HEK293 (cell line): ENCODE measurements at regions not wholly inside any gene's neighbourhood (a gene's known extent, or its start where the extent isn't known, plus 50 kb on each side); places are given as distances from the start of the nearest gene placed in this dataset.

Experiments used
- CTCF ChIP-seq: fragments of 450-650 bp; formaldehyde crosslinking; IDR thresholded peaks from 2 replicates; pipeline ENCODE4 v1.5.1; 2016; ENCODE audit warnings: missing biosample characterization, missing genetic modification characterization
- MEIS1 ChIP-seq: sonication (generic); formaldehyde crosslinking; IDR thresholded peaks from 2 replicates; pipeline ENCODE4 v1.8.1; 2022; ENCODE audit warnings: missing genetic modification reagents, mild to moderate bottlenecking, borderline replicate concordance
- MYNN ChIP-seq: fragments of 450-650 bp; formaldehyde crosslinking; IDR thresholded peaks from 2 replicates; pipeline ENCODE4 v1.5.1; 2016; ENCODE audit warnings: missing biosample characterization, missing genetic modification characterization, borderline replicate concordance
- PRDM10 ChIP-seq: fragments of 450-650 bp; formaldehyde crosslinking; IDR thresholded peaks from 2 replicates; pipeline ENCODE4 v1.5.1; 2016; ENCODE audit warnings: missing biosample characterization, missing genetic modification characterization
- REST ChIP-seq: fragments of 450-650 bp; formaldehyde crosslinking; IDR thresholded peaks from 2 replicates; pipeline ENCODE4 v1.5.1; 2016; ENCODE audit warnings: missing biosample characterization, missing genetic modification characterization
- SCRT1 ChIP-seq: fragments of 450-650 bp; formaldehyde crosslinking; IDR thresholded peaks from 2 replicates; pipeline ENCODE4 v1.5.1; 2016; ENCODE audit warnings: missing biosample characterization, missing genetic modification characterization, borderline replicate concordance
- ZNF184 ChIP-seq: fragments of 450-650 bp; IDR thresholded peaks from 2 replicates; pipeline ENCODE4 v1.5.1; 2018; ENCODE audit warnings: missing biosample characterization, mild to moderate bottlenecking, missing genetic modification characterization
- ZNF274 ChIP-seq, 2 experiments: fragments of 200-500 bp in 1 of 2; fragments of 450-650 bp in 1 of 2; sonication (Bioruptor generic) in 1 of 2; formaldehyde crosslinking in 1 of 2; IDR thresholded peaks; 2 replicates each; pipeline versions ENCODE4 v1.5.1 to v1.6.1; 2014 to 2016; ENCODE audit warnings: borderline replicate concordance in 1 of 2, inconsistent platforms in 1 of 2, low read length in 1 of 2, missing biosample characterization in 1 of 2, missing genetic modification characterization in 1 of 2
- ZNF350 ChIP-seq: fragments of 450-650 bp; formaldehyde crosslinking; IDR thresholded peaks from 2 replicates; pipeline ENCODE4 v1.5.0; 2017; ENCODE audit warnings: missing biosample characterization, mild to moderate bottlenecking, missing genetic modification characterization
- ZNF629 ChIP-seq: fragments of 450-650 bp; formaldehyde crosslinking; IDR thresholded peaks from 2 replicates; pipeline ENCODE4 v1.5.1; 2017; ENCODE audit warnings: missing biosample characterization, missing genetic modification characterization
- ZNF76 ChIP-seq: fragments of 450-650 bp; formaldehyde crosslinking; IDR thresholded peaks from 2 replicates; pipeline ENCODE4; 2016; ENCODE audit warnings: low read depth, missing biosample characterization, missing genetic modification characterization, borderline replicate concordance
- ZNF768 ChIP-seq: fragments of 450-650 bp; formaldehyde crosslinking; IDR thresholded peaks from 2 replicates; pipeline ENCODE4 v1.5.1; 2018; ENCODE audit warnings: missing biosample characterization, mild to moderate bottlenecking, missing genetic modification characterization

DNA sequence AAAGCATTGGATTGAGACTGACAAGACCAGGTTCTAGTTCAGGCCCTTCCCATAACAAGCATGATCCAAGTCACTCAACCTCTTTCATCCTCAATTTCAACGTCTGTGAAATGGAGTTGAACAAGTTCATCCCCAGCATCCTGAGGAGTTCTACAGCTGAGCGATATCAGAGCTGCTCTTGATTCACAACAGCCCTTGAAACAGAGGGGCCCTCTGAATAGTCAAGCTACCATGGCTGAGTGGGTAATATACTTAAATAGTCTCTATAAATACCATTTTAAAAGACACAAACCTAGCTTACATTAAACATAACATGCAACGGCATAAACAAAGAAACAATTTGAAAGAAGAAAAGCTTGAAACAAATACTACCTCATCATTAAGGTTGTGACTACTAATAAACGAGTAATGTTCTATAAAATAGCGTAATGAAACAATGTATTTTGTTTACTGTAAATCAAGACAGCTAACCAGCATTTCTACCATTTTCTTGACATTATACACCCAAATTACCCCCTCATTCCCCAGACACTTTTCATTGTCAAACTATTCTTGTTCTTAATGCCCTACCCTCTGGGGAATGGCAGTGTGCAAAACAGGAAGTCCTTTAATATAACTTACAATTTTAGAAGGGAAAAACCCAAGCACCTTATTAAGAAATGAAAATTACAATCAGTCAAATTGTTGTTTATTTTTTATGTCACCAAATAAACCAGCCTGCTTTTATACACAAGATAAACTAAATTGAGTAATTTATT, 202.3 kb downstream of the PARM1 start:
- no peak for TF ChIP-seq ZNF274 (IDR thresholded peaks at IDR 0.05; ENCODE audit: low read length)
- TF ChIP-seq ZNF274 (tag by site-specific recombination; IDR thresholded peaks at IDR 0.05; ENCODE audit: borderline replicate concordance) = no peak
- no peak for TF ChIP-seq ZNF768
- TF ChIP-seq PRDM10 (tag by site-specific recombination) = no peak
- no peak for TF ChIP-seq CTCF
- TF ChIP-seq MEIS1 (CRISPR knock-in tag) = no peak
- TF ChIP-seq SCRT1 (tag by site-specific recombination) = no peak
- no peak for TF ChIP-seq REST
- no peak for TF ChIP-seq ZNF629
- no peak for TF ChIP-seq MYNN (tag by site-specific recombination)
- no peak for TF ChIP-seq ZNF76
- no peak for TF ChIP-seq ZNF350 (tag by site-specific recombination)
- no peak for TF ChIP-seq ZNF184 (tag by site-specific recombination)
